HUES6 (cell line): ENCODE measurements at regions not wholly inside any gene's neighbourhood (a gene's known extent, or its start where the extent isn't known, plus 50 kb on each side); places are given as distances from the start of the nearest gene placed in this dataset.

Experiments
- H3K27ac ChIP-seq: 2 replicates; pipeline ENCODE4 v1.7.0; 2013; ENCODE audit warnings: low read depth, mild to moderate bottlenecking, low read length, inconsistent platforms
- H3K27me3 ChIP-seq: 2 replicates; pipeline ENCODE4 v1.6.1; 2013; ENCODE audit warnings: low read length; ENCODE audit not compliant: control insufficient read depth, insufficient read depth
- H3K36me3 ChIP-seq: 2 replicates; pipeline ENCODE4 v1.6.1; 2013; ENCODE audit warnings: low read length; ENCODE audit not compliant: control insufficient read depth, insufficient read depth
- H3K4me1 ChIP-seq: 2 replicates; pipeline ENCODE4 v1.6.1; 2013; ENCODE audit warnings: low read length; ENCODE audit not compliant: control insufficient read depth, insufficient read depth
- H3K4me3 ChIP-seq: 2 replicates; pipeline ENCODE4 v1.5.1; 2013; ENCODE audit warnings: low read depth, low read length
- H3K9ac ChIP-seq: one replicate; pipeline ENCODE4 v1.6.1; 2013; ENCODE audit warnings: mild to moderate bottlenecking, low read length
- H3K9me3 ChIP-seq: 2 replicates; pipeline ENCODE4 v1.6.1; 2013; ENCODE audit warnings: low read depth, low read length; ENCODE audit not compliant: control insufficient read depth, insufficient read depth

DNA sequence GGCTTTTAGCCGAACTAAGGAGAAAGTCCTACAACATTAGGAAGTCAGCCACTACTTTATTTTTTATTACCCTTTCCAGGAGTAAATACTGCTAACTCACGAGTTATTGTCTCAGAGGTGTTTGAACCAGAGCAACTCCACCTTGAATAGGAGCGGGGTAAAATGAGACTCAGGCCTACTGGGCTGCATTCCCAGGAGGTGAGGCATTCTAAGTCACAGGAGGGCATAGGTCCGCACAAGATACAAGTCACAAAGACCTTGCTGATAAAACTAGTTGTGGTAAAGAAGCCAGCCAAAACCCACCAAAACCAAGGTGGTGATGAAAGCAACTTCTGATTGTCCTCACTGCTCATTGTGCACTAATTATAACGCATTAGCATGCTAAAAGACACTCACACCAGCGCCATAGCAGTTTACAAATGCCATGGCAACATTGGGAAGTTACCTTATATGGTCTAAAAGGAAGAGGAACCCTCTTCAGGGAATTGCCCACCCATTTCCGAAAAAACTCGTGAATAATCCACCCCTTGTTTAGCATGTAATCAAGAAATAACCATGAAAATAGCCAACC is 555.9 kb downstream of the IGSF11 start:
- H3K36me3 ChIP-seq = no peaks in the 10 kb centered on the region
- H3K4me1 ChIP-seq = peaks cover 50% of the 10 kb centered on the region
- H3K4me3 ChIP-seq = no peak overlapping the region
- H3K27me3 ChIP-seq = no peaks in the 10 kb centered on the region
- H3K9me3 ChIP-seq = no peaks in the 10 kb centered on the region
- peak overlapping the region; percentile 69 for H3K9ac ChIP-seq
- H3K27ac ChIP-seq = peak overlapping the region; percentile 92

DNA sequence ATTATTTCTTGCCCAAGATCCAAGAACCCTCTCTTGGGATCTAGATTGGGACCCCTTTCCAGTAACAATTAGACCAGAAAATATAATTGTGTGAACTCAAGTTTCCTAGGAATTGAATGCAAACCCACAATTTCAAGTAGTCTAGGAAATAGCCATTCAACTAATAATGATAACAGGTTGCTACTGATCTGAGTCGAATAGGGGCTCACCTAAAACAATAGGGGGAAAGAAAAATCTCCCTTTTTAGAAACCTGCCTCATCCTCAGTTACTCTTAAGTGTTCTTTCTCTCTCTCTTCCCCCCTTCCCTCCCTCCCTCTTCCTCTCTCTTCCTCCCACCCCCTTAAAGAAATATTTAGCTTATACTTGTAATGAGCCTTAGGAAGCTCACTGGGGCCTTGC is 555.3 kb downstream of the IGSF11 start:
- no peaks in the 10 kb centered on the region for H3K9me3 ChIP-seq
- H3K4me1 ChIP-seq = peaks cover 50% of the 10 kb centered on the region
- no peaks in the 10 kb centered on the region for H3K36me3 ChIP-seq
- no peaks in the 10 kb centered on the region for H3K27me3 ChIP-seq
- peak overlapping the region; percentile 92 for H3K27ac ChIP-seq
- H3K9ac ChIP-seq = peak overlapping the region; percentile 74
- H3K4me3 ChIP-seq = peak overlapping the region; percentile 12; the same call in 1 of the 2 replicates

DNA sequence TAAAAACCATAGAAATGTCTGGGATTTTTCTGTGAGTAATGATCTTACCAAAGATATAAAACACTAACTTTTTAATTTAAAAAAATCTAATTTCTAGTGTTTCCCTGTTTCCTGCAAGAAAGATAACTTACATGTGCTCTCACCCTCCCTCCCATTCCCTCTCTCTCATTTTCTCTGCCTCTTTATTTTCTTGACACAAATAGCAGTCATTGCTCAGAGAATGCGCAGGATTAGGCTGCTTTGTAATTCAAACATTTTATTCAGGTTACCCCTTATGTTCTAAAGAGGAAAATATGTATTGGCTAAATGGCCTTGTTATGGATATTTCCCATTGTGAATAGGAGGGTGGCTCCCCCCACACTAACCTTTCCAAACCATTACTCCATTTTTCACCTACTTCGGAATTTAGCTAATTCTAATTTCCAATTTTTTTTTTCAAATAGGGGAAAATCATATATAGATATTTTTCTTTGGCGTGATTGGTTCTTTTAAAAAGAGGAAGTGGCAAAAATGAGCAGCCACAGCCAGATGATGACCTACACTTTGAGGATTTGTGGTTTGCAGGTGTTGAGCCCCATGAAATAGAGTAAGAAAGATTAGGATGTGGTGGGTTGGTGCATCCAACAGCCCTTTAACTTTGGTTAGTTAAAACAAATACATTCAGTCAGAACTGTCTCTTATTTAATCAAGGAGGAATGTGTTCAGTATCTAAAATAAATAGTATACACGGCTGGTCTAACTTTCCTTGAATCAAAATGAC is 554.4 kb downstream of the IGSF11 start:
- Histone ChIP-seq H3K4me1 (peaks cover 50% of the 10 kb centered on the region), H3K36me3 (no peaks in the 10 kb centered on the region), H3K4me3 (no peak overlapping the region; the same call in 1 of the 2 replicates), H3K27ac (peak overlapping the region; percentile 92), H3K9me3 (no peaks in the 10 kb centered on the region), H3K9ac (peak overlapping the region; percentile 15), H3K27me3 (no peaks in the 10 kb centered on the region)

DNA sequence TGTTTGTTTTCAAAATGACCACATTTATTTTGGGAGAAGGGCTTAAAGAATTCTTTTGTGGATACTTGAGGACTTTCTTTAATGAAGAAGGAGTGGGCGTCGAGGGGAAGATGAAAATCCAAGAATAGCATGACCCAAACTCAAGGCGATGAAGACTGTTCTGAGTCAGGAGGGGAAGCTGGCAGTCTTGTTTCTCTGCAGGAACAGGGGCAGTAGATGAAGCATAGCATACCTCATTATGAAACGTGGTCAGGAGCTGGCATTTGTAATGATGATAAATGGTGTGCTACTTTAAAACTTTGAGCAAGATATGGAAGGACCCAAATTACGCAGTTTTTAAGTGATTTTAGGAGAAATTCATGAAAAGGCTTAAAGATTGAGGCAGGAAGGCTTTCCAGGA is 549.0 kb downstream of the IGSF11 start:
- Histone ChIP-seq H3K27ac (no peak overlapping the region), H3K4me3 (no peak overlapping the region), H3K9me3 (no peaks in the 10 kb centered on the region), H3K36me3 (no peaks in the 10 kb centered on the region), H3K4me1 (peaks cover 29% of the 10 kb centered on the region), H3K27me3 (no peaks in the 10 kb centered on the region), H3K9ac (no peak overlapping the region)

DNA sequence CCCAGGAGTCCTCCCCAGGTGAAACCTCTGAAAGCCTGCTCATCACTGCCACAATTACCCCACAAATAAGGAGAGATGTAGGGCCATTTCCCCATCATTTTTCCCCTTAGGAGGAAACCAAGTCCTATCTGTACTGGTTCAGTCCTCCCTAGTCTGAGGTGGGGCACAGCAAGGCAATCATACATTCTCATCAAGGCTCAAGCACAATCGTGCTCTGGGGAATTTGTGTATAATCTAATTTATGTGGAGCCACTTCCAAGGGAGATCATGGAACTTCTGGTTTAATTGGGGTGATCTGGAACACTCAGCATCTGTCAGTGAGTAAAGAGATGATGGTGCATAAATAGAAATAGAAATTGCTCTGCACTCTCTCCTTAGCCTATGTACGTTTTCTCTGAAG is 546.9 kb downstream of the IGSF11 start:
- Histone ChIP-seq H3K27me3 (no peaks in the 10 kb centered on the region), H3K27ac (no peak overlapping the region), H3K9me3 (peaks cover 4% of the 10 kb centered on the region; the same call in 1 of the 2 replicates), H3K4me1 (peaks cover 18% of the 10 kb centered on the region), H3K9ac (no peak overlapping the region), H3K4me3 (no peak overlapping the region), H3K36me3 (no peaks in the 10 kb centered on the region)

DNA sequence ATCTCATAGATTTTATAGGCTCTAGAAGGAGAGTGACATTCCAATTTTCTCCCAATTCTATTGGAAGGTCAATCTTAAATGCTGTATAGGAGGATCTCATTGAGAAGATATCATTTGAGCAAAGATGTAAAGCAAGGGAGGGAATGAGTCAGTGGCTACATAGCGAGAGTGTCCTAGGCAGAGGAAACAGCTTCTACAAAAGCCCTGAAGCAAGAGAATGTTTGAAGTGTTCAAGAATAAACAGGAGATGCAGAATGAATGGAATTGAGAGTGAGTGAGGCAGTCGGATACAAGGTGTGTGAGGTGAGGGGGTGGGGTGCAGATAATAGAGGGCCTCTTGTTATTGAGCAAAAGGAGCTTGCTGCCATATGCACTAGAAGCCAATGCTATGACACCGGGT is 545.9 kb downstream of the IGSF11 start:
- peaks cover 4% of the 10 kb centered on the region; the same call in 1 of the 2 replicates for H3K9me3 ChIP-seq
- no peak overlapping the region for H3K27ac ChIP-seq
- H3K4me1 ChIP-seq = peaks cover 9% of the 10 kb centered on the region
- no peak overlapping the region for H3K9ac ChIP-seq
- H3K27me3 ChIP-seq = no peaks in the 10 kb centered on the region
- H3K36me3 ChIP-seq = no peaks in the 10 kb centered on the region
- H3K4me3 ChIP-seq = no peak overlapping the region

DNA sequence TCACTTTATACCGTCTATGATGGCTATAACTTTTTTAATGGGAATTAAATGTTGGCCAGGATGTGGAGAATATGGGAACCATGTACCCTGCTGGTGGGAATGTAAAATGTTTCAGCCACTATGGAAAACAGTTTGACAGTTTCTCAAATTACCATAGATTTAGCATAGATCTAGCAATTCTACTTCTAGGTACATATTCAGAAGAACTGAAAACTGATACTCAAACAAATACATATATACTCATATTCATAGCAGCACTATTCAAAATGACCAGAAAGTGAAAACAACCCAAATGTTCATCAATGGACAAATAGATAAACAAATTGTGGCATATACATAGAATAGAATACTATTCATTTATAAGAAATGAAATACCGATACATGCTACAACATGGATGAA is 539.4 kb downstream of the IGSF11 start:
- no peaks in the 10 kb centered on the region for H3K27me3 ChIP-seq
- no peak overlapping the region for H3K9ac ChIP-seq
- H3K9me3 ChIP-seq = peaks cover 4% of the 10 kb centered on the region; the same call in 1 of the 2 replicates
- no peaks in the 10 kb centered on the region for H3K4me1 ChIP-seq
- no peak overlapping the region for H3K4me3 ChIP-seq
- H3K27ac ChIP-seq = no peak overlapping the region
- H3K36me3 ChIP-seq = no peaks in the 10 kb centered on the region

DNA sequence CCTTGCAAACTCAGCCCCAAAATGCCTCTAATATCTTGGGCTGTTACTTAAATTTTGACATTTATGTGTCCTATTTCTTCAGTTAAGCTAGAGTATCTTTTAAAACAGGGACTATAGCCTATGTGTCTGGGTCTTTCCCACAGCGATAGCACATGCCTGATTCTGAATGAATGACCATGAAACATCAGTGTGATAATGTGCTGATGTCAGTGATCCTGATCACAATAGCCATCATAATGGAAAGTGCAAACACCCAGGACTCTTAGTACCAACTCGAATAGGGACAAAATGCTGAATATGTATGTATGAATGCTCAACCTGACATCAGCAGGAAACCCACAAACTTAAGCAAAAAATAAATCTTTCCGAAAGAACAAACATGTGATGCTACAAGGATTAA is 537.4 kb downstream of the IGSF11 start:
- H3K36me3 ChIP-seq = no peaks in the 10 kb centered on the region
- no peak overlapping the region for H3K9ac ChIP-seq
- peaks cover 11% of the 10 kb centered on the region for H3K4me1 ChIP-seq
- no peak overlapping the region for H3K4me3 ChIP-seq
- H3K27me3 ChIP-seq = no peaks in the 10 kb centered on the region
- no peaks in the 10 kb centered on the region for H3K9me3 ChIP-seq
- no peak overlapping the region for H3K27ac ChIP-seq

DNA sequence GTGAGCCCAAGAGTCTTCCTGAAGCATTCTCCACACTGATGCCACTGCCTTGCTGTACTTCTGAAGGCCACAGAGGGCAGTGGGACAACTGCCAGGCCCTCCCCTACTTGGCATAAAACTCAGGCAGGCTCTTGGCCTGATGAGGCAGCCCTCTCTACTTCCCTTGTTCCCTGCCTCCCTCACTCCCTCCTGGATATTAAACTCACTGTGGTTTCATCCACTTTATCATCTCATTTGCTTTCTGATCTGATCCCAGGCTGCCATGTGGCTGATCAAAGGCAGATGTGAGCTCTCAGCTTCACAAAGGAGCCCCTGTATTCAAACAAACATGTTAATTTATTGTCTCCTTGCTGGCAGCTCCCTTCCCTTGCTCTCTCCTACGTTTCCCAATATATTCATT is 533.5 kb downstream of the IGSF11 start:
- H3K9ac ChIP-seq = no peak overlapping the region
- H3K4me1 ChIP-seq = peaks cover 17% of the 10 kb centered on the region
- H3K27ac ChIP-seq = no peak overlapping the region
- no peaks in the 10 kb centered on the region for H3K27me3 ChIP-seq
- no peaks in the 10 kb centered on the region for H3K36me3 ChIP-seq
- no peak overlapping the region for H3K4me3 ChIP-seq
- no peaks in the 10 kb centered on the region for H3K9me3 ChIP-seq

DNA sequence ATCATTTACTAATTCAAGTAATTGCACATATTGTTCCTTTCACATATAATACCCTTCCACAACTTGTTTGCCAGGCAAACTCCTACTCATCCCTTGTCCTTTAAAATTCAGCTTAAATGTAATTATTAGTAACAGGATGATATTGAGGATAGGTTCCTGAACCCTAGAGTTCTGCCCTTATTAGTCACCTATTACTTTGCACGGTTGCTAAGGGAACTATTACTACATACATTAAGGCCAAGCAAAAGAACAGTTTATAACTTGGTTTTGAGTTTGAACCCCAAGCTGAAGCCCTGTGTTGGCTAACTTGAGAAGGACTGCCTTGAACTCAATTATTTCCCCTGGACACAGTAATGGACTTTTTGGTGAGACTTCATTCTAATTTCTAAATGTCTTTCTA is 529.7 kb downstream of the IGSF11 start:
- H3K36me3 ChIP-seq = no peaks in the 10 kb centered on the region
- no peak overlapping the region for H3K9ac ChIP-seq
- H3K27ac ChIP-seq = no peak overlapping the region
- no peak overlapping the region for H3K4me3 ChIP-seq
- H3K4me1 ChIP-seq = peaks cover 17% of the 10 kb centered on the region
- no peaks in the 10 kb centered on the region for H3K27me3 ChIP-seq
- H3K9me3 ChIP-seq = no peaks in the 10 kb centered on the region

DNA sequence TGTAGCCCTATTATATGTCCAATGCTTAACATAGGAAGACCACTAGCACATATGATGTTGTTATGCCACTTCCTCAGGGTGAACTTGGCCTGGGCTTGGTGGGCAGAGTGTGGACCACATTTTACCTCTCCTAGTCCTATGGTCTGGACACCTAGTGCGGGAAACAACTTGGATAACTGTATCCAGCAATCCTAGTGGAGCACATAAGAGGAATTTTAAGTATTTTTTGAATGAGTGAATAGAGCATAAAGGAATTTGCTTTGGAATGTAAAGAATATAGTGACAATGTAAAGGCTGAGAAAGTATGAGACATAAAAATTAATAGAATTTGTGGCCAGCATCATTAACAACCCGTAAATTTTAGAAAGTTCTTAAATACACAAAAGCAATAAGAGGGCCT is 528.9 kb downstream of the IGSF11 start:
- no peaks in the 10 kb centered on the region for H3K36me3 ChIP-seq
- no peaks in the 10 kb centered on the region for H3K9me3 ChIP-seq
- H3K9ac ChIP-seq = no peak overlapping the region
- H3K4me3 ChIP-seq = no peak overlapping the region
- peaks cover 17% of the 10 kb centered on the region for H3K4me1 ChIP-seq
- no peak overlapping the region for H3K27ac ChIP-seq
- no peaks in the 10 kb centered on the region for H3K27me3 ChIP-seq
